NCI-H2081 (cell line): ENCODE measurements at regions not wholly inside any gene's neighbourhood (a gene's known extent, or its start where the extent isn't known, plus 50 kb on each side); places are given as distances from the start of the nearest gene placed in this dataset.
A peak's percentile ranks its signal among the peaks of the same experiment; 100 is the strongest.

Source experiments
- DNase-seq, 2 experiments: peaks; one replicate each; lab custom pipeline; 2025; lab: John Stamatoyannopoulos, UW

DNA sequence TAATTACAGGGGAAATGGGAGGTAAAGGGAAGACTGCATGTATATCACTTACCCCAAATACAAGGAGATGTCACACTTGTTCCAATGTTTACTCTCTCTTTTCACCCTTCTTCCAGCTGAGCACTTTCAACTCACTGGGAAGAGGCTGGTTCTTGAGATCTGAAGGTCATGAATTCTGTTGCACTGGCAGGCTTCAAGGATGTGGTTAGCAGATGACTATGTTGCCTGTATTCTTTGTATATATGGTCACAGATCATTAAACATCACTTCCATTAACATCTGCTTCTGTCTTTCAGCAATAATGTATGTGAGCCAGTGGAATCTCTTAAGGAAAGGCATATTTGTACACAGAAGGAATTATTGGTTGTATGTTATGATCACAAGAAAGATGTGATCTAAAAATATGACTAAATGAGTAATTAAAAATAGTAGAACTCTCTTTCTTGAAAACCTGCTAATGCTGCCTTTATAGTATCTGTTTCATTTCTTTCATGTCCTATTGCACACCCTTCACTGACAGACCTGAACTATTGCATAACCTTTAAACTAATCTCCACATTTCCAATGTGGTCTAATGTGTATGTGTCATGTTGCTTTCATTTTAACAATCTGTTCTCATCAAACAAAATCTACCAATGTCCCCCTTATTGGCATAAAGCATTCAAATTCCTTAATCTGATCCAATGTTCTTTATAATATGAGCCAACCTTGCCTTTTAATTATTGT is 131.4 kb upstream of the EPHA7 start:
- DNase-seq: peak in 1 of 2 experiments; percentile 18

DNA sequence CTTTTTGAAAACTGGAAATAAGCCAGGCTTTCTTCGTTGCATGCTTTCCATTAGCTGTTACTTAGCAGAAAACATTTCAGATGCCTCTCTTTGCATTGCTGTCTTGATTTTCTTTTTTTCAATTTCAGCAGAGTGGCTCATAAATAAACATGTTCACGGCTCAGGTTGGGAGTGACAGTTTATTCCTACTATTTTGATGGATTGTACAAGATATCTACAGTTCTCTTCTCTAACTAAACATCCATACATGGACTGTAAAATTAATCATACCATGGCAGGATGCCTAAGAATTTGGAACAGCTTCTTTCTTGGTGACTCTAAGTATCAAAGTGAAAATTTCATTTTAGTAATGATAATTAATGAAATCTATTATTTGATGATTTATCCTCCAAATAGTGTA is 130.5 kb upstream of the EPHA7 start:
- DNase-seq: no peak

DNA sequence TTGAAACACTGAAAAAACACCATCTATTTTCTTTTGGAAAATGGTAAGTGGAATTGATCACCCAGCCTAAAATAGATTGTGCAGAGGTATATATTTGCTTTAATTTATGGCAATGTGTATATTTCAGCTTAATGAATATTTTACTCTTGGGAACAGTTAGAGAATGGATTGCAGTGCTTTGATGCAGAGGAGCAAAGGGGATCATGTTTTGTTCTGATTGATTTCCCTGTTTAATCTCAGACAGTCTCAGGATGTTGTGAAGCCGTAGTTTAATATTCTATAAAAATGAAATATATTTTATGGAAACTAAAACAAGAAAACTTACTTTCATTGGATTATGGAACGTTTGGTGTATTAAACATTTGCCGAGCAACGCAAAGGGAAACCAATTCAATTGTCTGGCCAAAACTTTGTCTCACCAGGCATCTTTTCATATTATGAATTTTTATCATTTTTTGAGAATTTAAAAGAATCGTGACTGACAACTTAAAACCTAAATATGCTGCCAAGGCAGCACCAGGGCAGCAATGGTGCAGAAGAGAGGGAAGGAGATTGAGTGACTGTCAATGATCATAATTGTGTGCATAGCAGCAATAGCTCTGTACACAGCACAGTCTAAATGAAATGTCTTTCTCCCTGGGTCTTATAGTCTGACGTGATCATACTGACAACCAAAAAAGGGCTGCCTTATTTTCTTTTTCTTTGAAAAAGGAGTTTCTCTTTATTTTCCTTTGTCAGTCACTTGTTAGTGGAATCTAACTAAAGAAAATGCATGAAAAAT is 105.5 kb upstream of the EPHA7 start:
- DNase-seq: peak in 1 of 2 experiments; percentile 26

DNA sequence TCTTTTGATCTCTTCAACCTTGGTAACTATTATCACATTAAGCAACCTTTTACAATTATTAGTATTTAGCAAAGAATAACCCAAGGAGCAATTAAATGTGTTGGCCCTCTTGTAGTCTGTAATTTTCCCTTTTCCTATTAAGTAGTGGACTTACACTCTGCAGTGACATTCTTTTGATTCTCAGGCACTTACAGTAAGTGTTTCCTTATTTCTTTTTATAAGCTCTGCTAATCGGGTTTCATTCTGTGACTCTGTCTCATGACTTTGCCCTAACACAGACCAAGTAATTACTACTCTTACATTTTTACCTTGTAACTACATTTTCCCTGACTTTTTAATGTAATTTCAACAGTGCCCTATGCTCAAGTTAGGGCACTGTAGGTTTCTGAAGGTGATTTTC is 104.0 kb upstream of the EPHA7 start:
- no peak for DNase-seq

DNA sequence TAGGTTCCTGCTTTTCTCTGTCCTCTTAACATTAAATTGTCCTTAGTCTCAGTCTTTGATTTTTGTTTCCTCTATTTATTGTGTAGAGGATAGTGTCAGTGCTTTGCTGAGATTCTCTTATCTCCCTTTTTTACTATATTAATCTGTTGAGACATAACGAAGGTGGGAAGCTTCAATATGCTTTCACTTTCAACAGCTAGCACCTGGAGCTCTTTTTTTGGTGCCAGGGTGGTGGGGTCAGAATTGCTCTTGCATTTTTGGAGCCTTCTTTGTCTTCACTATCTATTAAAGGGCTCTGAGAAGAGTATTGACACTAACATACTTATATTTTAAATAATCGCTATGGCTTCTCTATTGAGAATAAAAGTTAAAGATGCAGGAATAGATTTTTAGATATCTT is 97.1 kb upstream of the EPHA7 start:
- no peak for DNase-seq

DNA sequence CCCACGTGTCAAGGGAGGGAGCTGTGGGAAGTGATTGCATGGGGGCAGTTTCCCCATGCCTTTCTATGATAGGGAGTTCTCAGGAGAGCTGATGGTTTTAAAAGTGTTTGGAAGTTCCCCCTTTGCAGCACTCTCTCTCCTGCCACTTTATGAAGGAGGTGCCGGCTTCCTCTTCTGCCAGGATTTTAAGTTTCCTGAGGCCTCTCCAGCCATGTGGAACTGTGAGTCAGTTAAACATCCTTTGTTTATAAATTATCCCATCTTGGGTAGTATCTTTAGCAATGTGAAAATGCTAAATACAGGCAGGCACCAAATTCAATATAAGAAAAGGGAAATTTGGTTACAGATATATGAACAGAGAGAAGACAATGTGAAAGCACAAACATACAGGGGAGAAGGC is 96.4 kb upstream of the EPHA7 start:
- no peak for DNase-seq

DNA sequence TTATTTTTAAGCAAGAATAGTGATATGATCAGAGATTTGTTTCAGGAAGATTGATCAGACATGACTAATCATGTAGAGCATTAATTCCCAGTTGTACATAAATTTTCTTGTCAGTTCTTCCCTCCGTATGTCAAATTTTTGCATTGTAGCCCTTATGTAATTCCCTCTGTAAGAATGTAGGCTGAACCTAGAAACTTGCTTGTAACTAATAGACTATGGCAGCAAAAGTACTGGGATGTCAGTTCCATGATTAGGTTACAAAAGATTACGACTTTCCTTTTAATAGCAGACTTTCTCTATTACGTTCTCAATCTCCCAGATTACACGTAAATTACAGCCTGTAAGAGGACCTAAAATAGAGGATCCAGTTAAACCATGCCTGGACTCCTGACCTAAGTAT is 79.4 kb upstream of the EPHA7 start:
- no peak for DNase-seq

DNA sequence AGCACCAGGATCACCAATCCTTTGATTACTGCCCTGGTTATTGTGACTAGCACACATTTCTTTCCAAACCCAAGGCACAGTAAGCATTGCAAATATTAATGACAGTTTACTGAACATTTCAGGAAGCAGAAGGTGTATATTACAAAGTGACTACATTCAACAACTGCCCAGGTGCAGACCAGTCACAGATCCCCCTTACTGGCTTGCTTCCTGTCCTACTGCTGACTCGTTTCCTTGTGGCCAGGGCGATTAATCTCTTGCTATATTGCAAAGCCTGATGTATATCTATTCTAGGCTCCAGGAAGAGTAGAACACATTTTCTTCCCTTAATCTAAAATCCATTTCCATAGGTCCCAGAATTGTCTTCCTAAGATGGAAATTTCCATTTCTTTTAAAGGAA is 77.2 kb upstream of the EPHA7 start:
- DNase-seq: peak in 1 of 2 experiments; percentile 44

DNA sequence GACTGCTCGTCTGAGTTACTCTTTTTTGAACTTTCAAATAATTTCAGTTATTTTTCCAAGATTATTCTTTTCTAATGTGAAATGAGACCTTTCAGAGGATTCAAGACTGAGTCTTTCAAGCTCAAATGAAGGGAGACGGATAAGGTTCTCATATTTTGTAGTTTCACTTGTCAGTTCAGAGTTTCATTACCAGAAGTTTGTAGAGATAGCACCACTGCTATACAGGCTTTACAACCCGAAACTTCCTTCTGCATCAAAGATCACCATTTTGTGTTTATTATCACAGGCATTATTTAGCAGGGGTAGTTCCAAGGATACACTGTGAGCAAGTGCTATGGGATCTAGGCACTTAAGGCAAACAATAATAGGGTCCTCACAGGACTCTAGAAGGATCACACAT is 74.7 kb upstream of the EPHA7 start:
- no peak for DNase-seq

DNA sequence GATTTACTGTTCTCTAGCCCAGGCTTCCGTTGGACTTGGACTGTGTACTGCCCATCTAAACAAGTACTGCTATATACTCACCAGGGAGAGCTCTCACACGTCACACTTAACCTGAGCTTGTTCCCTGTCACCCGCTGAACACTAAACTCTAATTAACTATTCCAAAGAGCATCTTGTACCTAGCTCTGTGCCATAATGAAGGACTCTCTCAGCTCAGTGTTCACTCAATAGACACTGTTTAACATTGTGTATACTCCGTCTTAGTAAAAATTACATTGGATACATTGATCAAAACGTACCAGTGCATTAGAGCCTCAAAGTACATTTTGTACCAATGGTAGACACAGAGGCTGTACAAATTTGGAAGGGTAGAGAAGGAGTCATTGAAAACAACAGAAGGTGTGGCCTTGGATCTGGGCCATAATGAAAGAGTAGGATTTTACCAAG is 55.4 kb upstream of the EPHA7 start:
- DNase-seq: no peak

DNA sequence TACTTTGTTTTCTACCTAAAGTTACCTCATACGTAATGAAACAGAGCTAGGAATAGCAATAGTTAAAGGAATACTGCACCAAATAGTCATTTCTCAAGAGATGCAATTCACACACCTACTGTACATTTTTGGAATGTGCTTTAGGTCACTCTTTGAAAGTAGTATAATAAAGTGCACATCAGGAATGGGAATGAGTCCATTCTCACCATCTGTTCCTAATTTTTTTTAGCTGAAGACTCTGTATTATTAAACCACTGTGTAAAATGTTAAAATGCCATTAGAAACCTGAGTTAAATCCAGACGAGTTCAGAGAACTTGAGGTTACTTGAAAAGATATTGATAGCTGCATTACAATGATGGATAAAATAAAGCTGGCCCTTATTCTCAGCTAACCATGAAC is 51.9 kb upstream of the EPHA7 start:
- no peak for DNase-seq
